ENCODE measurements at regions not wholly inside any gene's neighbourhood (a gene's known extent, or its start where the extent isn't known, plus 50 kb on each side); places are given as distances from the start of the nearest gene placed in this dataset.

DNA sequence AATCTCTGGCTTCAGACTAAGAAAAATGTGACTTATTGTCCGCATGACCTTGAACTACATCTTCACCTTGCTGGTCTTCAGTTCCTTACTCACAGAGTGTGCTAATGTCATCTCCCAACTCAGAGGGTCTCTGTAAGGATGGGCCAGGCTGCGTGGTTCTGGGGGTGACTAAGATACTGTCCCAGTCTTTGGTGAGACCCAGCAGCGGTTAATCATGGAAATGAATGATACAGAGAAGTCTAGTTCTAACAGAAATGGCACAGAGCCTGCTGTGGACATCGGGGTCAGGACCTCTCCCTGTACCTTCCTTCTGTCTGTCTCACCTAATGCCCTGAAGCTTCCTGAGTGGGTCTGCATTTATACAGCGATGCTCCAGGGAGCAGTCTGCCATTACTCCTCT, 662.7 kb upstream of the HS6ST1 start:
- no peak overlapping the region for H3K4me3 ChIP-seq (ENCODE audit: low read depth, low read length)
- no peak overlapping the region for H3K27ac ChIP-seq
- TF ChIP-seq, protein P1, sequence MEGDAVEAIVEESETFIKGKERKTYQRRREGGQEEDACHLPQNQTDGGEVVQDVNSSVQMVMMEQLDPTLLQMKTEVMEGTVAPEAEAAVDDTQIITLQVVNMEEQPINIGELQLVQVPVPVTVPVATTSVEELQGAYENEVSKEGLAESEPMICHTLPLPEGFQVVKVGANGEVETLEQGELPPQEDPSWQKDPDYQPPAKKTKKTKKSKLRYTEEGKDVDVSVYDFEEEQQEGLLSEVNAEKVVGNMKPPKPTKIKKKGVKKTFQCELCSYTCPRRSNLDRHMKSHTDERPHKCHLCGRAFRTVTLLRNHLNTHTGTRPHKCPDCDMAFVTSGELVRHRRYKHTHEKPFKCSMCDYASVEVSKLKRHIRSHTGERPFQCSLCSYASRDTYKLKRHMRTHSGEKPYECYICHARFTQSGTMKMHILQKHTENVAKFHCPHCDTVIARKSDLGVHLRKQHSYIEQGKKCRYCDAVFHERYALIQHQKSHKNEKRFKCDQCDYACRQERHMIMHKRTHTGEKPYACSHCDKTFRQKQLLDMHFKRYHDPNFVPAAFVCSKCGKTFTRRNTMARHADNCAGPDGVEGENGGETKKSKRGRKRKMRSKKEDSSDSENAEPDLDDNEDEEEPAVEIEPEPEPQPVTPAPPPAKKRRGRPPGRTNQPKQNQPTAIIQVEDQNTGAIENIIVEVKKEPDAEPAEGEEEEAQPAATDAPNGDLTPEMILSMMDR (IDR thresholded peaks at IDR 0.05; ENCODE audit: low read depth, low read length, missing control alignments), result no peak
- H3K36me3 ChIP-seq (replicated peaks), result no peaks in the 10 kb centered on the region
- no peaks in the 10 kb centered on the region for H3K27me3 ChIP-seq (replicated peaks)
- no peak for DNase-seq
- in situ Hi-C loops (cut with HindIII; ENCODE audit: low pct_ligation_motif_present, low sequenced_read_pairs), result no loop called here

DNA sequence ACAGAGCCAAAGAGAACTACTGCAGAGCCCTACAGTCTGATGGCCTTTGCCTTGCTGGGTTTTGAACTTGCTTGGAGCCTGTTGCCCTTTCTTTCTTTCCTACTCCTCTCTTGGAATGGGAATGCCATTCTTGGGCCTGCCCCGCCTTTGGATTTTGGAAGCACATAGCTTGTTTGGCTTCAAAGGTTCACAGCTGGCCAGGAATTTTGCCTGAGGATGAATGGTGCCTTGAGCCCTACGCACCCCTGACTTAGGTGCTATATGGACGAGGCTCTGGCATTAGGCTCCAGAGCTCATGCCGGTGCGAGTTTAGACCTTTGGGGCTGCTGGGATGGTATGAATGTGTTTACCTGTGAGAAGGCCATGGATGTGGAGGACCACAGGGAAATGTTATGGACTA, 663.3 kb upstream of the HS6ST1 start:
- no peaks in the 10 kb centered on the region for H3K36me3 ChIP-seq (replicated peaks)
- H3K27ac ChIP-seq, result no peak overlapping the region
- no peak for DNase-seq
- TF ChIP-seq, protein P1 (IDR thresholded peaks at IDR 0.05; ENCODE audit: low read depth, low read length, missing control alignments), result no peak
- in situ Hi-C loops (cut with HindIII; ENCODE audit: low pct_ligation_motif_present, low sequenced_read_pairs), result no loop called here
- no peak overlapping the region for H3K4me3 ChIP-seq (ENCODE audit: low read depth, low read length)
- H3K27me3 ChIP-seq (replicated peaks), result no peaks in the 10 kb centered on the region

DNA sequence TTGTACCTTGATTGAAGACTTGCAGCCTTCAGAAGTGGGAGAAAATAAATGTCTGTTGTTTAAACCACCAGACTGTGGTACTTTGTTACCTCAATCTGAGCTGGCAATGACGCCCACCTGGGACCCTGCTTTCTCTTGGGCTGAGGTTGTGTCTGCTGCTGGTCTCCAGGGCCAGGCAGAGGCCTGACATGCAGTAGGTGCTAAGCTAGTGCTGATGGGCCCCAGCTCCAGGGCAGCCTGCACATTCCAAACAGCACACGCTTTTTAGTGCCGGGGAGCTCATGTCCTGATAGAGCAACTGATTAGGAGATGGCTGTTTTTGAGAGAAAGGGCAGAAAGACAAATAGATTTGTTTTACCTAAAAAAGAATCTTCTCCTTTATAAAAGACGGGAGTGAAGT, 664.0 kb upstream of the HS6ST1 start:
- TF ChIP-seq, protein P1 (IDR thresholded peaks at IDR 0.05; ENCODE audit: low read depth, low read length, missing control alignments), result no peak
- no peak for DNase-seq
- Histone ChIP-seq H3K4me3 (ENCODE audit: low read depth, low read length) (no peak overlapping the region), H3K27ac (no peak overlapping the region), H3K27me3 (replicated peaks) (no peaks in the 10 kb centered on the region), H3K36me3 (replicated peaks) (no peaks in the 10 kb centered on the region)
- in situ Hi-C loops (cut with HindIII; ENCODE audit: low pct_ligation_motif_present, low sequenced_read_pairs), result no loop called here

DNA sequence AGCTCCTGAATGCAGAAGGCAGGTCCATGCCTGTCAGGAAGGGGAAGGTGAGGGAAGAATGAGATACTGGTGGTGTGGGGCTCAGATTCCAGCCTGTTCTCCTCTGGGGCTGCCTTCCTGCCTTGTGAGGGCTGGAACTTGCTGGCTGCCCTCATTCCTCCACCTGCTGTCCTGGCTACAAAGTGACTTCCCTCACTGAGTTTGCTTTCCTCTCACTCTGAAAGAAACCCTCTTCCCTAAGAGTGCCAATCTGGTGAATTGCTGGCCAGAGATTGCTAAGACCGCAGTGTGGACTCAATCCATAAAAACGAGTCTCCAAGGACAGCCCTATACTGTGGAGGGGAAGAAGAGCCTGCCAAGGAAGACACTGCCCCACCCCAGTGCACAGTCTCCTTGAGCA, 664.4 kb upstream of the HS6ST1 start:
- Histone ChIP-seq H3K36me3 (replicated peaks) (no peaks in the 10 kb centered on the region), H3K4me3 (ENCODE audit: low read depth, low read length) (no peak overlapping the region), H3K27ac (no peak overlapping the region), H3K27me3 (replicated peaks) (no peaks in the 10 kb centered on the region)
- TF ChIP-seq, protein P1 (IDR thresholded peaks at IDR 0.05; ENCODE audit: low read depth, low read length, missing control alignments), result no peak
- no peak for DNase-seq
- in situ Hi-C loops (cut with HindIII; ENCODE audit: low pct_ligation_motif_present, low sequenced_read_pairs), result no loop called here

DNA sequence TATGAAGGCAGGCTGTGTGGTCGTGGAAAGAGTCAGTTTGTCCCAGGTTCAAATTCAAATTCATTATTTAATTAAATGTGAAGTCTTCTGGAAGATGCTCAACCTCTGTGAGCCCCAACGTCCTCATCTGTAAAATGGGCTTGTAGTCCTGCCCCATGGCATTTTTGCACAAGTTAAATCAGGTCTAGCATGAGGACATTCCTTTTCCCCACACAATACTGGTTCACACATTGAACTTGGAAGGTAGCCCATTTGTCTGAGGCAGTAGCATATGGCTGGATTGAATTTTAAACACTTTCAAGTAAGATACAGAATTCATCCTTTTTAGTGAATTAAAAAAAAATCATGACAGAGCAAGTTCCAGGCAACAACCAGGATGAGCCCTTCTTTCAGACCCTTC, 665.4 kb upstream of the HS6ST1 start:
- TF ChIP-seq, protein P1 (IDR thresholded peaks at IDR 0.05; ENCODE audit: low read depth, low read length, missing control alignments), result no peak
- DNase-seq, result no peak
- H3K36me3 ChIP-seq (replicated peaks), result no peaks in the 10 kb centered on the region
- H3K27me3 ChIP-seq (replicated peaks), result no peaks in the 10 kb centered on the region
- H3K27ac ChIP-seq, result no peak overlapping the region
- H3K4me3 ChIP-seq (ENCODE audit: low read depth, low read length), result no peak overlapping the region
- in situ Hi-C loops (cut with HindIII; ENCODE audit: low pct_ligation_motif_present, low sequenced_read_pairs), result no loop called here

DNA sequence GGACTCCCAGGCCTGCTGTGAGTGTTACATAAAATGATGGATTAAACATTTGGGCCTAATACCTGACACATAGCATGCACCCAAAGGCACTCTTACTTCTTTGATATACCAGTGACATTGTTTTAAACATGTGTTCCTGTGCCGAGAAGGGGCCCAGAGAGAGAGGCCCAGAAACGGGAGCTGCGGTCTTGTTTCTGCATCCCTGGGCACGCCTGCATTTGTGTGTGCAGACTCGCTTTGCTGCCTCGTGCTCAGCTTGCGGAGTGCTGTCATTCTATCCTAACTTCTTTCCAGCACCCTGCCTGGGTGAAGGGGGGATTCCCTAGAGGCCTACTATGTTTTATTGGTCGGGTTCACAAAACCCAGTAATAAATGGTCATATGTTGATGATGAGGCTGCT, 666.2 kb upstream of the HS6ST1 start:
- in situ Hi-C loops (cut with HindIII; ENCODE audit: low pct_ligation_motif_present, low sequenced_read_pairs), result no loop called here
- H3K4me3 ChIP-seq (ENCODE audit: low read depth, low read length), result no peak overlapping the region
- no peaks in the 10 kb centered on the region for H3K36me3 ChIP-seq (replicated peaks)
- no peaks in the 10 kb centered on the region for H3K27me3 ChIP-seq (replicated peaks)
- no peak for DNase-seq
- TF ChIP-seq, protein P1 (IDR thresholded peaks at IDR 0.05; ENCODE audit: low read depth, low read length, missing control alignments), result no peak
- H3K27ac ChIP-seq, result no peak overlapping the region

Data from brain microvascular endothelial cell (primary cell).